Islet of Langerhans (tissue), 1 donor: ENCODE measurements at regions not wholly inside any gene's neighbourhood (a gene's known extent, or its start where the extent isn't known, plus 50 kb on each side); places are given as distances from the start of the nearest gene placed in this dataset.

Experiments
- FAIRE-seq: peaks from one replicate; lab custom pipeline; 2011; peaks lifted over from hg19 to GRCh38; lab: Jason Lieb, UNC

DNA sequence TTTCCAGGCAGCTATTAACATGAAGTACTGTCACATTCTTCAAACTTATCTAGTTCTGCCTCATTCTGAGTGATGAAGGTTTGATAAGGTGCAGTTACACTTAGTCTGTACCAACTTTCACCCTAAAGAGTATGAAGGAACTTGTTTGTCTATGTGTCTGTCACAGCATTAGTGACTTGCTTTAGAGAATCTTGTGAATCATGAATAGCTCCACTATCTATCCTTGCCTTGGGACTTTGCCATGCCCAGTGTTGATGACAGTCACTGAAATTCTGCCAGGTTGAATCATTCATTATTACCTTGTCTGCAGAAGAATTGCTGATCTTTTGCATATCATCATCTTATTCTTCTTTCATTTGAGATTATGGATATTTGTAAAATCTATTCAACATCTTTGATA is 50.9 kb upstream of the A1CF start:
- no peak for FAIRE-seq

DNA sequence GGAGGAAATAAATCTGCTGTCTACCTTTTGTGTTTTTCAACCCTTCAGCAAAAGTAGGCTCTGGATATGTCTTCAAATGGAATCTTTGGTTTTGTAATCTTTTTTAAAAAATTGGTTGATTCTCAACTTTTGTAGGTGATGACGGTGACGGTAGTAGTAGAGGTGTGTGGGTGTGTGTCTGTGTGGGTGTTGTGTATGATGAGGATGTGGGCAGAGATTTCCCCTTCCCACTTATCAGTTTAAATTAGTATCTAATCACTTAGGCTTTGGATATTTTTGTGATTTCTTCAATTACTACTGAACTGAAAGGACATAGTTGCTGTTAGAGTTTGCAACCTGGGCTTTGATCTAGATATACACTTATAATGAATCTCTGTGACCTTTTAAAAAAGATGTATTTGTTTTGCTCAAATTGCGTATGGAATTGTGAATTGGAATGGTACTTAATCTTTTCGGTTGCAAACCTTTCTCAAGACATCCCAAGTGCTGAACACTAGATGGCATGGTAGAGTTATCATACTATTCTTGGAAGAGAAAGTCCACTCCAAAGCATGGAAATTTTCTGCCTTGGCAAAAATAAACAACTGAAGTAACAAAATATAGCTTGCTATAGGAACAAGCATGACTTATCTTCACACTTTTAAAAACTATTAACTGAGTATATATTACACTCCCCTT is 51.9 kb upstream of the A1CF start:
- FAIRE-seq, result peak; percentile 86

- FAIRE-seq, result no peak
Observed at GRCh38 chr10:50941629-50942028, 56.2 kb upstream of the A1CF start.

DNA sequence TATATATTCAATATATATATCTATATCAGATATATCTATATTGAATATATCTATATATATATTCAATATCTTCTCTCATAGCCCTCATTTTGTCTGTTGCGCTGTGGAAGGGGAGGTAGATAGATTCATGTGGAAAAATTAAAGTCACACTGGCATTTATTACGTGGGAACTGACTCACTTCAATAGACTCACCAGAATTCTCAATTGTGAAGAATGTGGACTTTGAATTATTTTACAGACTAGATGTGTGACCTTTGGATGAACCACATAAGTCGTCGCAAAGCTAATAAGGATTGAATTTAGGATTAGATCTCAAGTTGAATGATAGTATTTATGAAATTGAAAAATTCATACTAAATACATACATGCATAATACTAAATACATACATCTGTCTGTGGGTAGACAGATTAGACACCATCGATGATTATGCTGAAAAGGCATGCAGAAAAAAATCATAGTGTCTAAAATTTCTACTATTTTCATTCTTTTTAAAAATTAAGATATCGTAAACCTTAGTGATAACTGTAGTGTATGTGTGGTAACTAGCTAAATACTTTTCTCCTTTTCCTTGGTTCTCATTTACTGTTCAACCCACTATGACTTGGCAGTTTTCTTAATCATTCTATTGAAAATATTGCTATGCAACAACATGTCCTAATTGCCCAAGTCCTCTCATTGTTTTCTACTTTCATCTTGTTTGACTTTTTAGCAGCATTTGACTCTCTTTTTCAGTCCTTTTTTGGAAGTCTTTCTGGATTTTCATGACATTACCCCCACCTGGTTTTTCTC is 61.8 kb upstream of the A1CF start:
- no peak for FAIRE-seq

GRCh38 chr10:50951365-50951764 is 65.9 kb upstream of the A1CF start:
- FAIRE-seq, result no peak

DNA sequence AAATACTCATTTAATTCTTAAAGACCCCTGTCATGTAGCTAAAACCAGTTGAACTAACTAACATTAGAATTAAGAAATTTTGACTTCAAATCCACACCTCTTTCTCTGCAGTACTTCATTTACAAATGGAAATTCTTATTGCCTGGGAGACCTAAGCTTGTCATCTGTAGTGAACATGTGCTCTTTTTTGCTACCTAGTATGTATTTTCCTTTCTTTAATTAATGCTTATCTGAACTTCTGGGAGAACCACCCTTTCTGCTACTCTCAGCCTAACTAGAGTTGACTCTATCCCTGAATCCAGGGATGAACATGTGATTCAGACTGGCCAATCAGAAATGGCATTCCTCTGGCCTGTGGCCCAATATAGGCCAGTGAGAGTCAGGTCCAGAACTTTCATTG is 75.9 kb upstream of the A1CF start:
- no peak for FAIRE-seq

- no peak for FAIRE-seq
Observed at GRCh38 chr10:50963063-50963462, 77.6 kb upstream of the A1CF start.

DNA sequence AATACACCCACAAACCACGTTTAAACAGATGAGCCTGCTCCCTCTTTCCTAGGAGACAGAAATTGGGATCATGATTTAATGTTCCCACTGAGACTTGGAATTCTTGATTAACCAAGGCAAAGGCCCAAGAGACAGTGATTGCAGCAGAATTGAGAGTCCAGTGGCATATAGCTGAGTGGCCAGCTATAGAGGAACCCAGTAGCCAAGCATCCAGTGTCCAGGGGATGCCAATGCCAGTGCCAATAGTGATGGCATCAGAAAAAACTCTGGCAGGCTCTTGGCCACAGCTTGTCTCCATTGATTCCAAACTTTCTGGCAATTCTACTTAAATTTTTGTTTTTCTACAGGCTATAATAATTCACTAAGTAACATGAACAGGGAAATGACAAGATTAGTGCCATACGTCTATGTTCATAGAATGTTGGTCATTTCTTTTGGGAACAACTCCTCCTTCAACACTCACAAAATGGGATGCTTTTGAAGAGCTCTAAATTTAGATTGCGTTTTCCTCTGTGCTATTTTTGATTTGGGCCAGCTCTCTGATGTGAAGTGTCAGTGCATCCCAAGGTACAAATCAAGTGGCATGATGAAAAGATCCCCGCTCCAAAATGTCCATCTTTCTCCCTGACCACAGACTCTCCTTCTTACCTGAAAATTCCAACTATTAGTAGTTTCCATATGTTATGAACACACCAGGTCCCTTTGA is 83.1 kb upstream of the A1CF start:
- FAIRE-seq, result no peak

GRCh38 chr10:50972591-50972990 is 87.2 kb upstream of the A1CF start:
- FAIRE-seq, result no peak

DNA sequence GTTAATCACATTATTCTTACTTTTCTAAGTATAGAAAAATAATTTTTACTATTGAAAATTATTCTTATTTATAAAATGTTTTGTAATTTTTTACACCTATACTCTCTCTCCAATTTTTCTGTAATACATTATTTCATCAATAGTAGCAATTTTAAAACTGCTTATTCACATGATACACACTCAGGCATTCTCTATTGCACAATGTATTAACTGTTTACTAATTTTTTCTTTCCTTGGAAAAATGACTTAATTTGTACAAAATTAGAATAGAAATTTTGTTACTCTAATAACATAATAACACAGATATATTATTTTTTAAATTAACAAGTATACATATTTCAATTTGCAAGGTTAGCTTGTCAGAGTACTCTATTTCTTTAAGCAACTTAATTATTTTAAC is 92.9 kb upstream of the PRKG1 start:
- no peak for FAIRE-seq

DNA sequence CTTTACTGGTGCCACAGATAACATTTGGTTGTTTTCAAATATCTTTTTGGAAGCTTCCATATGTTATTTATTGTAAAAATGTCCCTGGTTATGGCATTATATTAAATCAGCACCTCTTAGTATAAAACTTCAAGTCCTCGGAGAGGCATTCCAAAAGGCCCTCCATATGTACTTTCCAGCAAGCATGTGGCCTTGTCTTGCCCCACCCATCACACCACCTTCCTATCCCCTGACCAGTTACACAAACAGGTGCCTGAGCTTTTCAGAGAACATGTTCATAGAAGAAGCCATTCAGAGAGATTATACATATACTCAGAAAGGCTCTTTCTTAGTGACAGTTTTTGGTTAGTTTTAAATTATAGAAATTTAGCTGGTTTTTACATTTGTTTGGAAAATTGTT is 92.4 kb upstream of the PRKG1 start:
- FAIRE-seq, result no peak

DNA sequence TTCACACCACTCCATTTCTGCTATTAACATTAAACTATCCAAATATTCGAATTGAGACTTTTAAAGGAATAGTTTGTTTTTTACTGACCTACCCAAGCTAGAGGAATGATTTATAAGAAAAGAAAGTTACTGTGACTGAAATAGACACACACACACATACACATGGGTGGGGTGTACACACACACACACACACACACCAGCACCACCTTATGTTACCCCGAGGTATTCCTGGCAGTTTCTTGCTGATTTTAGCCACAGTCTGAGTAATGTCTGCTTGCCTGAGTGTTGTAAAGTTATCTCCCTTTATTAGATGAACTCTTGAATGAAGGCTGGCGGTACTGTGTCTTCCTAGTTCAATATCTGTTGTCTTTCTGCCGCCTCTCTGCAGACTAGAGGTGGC is 91.3 kb upstream of the PRKG1 start:
- no peak for FAIRE-seq

GRCh38 chr10:50987934-50988333 is 86.4 kb upstream of the PRKG1 start:
- FAIRE-seq, result no peak

GRCh38 chr10:50988792-50989191 is 85.5 kb upstream of the PRKG1 start:
- peak; percentile 95 for FAIRE-seq

- FAIRE-seq, result no peak
Observed at GRCh38 chr10:50990568-50991455, 83.5 kb upstream of the PRKG1 start.

GRCh38 chr10:50991456-50992355 is 82.6 kb upstream of the PRKG1 start:
- no peak for FAIRE-seq

DNA sequence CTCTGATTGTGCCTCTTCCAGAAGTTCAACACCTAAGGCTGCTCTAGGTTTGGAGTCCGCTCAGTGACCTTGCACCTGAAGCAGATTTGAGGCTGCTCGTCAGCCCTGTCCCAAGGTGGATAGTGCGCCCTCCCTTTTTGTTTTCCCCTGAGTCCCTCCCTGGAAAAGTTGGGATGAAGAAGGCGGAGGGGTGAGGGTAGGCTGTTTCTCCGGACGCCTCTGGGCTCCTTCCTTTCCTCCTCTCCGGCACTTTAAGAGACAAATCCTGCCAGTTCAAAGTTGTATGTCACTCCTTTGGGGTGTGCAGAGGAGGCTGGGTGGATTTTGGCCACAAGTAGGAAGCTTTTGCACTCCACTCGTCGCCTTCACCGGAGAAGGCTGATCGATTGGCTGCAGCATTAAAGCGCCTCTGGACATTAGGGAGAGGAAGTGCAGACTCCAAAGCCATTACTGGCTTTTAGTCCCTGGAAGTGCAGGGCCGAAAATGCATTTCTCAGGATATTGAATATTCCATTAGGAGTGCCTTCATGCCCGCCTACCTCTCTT is 81.9 kb upstream of the PRKG1 start:
- no peak for FAIRE-seq

DNA sequence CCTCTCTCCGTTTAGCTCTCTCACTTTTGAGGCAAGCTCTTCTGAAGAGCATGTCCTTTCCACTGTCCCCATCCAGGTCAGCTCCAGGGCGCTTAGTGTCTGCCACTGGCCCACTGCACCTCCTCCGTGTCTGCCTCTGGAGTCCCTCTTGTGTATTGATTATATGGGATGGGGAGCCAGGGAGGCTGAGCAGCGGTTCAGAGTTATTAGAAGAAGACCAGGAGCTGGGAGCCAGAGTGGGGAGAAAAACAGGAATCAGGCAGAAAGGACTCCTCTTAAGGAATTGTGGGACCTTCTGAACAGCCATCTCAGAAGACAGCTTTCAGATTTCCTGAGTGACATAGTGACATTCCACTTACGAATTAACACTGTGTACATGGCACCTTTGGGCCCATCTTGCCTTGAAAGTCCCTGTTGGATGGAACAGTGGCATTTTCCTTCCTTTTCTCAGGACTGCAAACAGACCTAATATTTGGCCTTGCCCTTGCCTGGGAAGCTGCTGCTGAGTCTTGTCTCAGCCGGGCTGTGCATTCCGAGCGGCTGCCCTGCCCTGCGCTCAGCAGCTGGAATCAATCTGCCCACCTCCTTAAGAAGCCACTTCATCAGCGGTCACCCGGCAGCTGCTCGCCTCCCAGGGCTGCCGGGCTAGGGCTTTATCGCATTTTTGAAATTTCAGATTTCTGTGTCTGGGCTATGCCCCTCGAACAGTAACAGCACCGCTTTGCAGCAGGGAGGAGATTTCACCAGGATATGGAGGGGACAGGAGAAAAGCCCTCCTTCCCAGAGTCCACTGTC is 81.1 kb upstream of the PRKG1 start:
- FAIRE-seq, result no peak

DNA sequence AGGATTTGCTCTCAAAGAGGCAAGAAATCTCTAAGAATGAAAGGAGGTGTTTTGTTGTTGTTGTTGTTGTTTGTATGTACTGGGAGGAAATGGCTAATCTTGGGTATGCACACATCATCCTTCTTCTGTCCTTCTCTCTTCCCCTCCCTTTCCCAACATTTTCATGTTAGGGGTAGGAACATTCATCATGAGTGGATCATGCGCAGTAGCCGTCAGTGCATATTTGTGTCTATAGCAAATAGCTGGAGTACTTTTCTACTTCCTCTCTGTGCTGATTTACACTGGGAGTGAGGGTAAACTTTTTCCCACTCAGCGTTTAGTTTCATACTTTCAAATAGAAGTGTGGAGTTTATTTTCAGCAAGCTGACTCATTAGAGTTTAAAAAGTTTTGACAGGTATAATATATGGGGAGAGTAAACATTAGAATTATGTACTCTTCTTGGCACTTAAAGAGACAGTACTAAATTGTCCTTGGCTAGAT is 80.5 kb upstream of the PRKG1 start:
- FAIRE-seq, result no peak

- no peak for FAIRE-seq
Observed at GRCh38 chr10:50997461-50997860, 76.8 kb upstream of the PRKG1 start.
